ENCODE measurements at regions not wholly inside any gene's neighbourhood (a gene's known extent, or its start where the extent isn't known, plus 50 kb on each side); places are given as distances from the start of the nearest gene placed in this dataset.
"Not testable (repeated sequence)": the region's sequence is repeated elsewhere in the genome, so short reads cannot be mapped to it uniquely, and the experiment has no call there.

DNA sequence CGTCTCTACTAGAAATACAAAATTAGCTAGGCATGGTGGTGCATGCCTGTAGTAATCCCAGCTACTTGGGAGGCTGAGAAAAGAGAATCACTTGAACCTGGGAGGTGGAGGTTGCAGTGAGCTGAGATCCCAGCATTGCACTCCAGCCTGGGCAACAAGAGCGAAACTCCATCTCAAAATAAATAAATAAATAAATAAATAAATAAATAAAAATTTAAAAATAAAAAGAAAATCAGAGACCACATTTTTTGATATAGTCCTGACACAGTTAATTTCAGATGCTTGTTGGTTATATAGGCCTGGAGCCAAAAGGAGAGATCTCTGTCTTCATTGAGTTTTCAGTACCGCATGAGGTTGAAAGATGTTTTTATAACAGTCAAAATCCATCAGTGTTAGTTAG, 388.3 kb downstream of the PRELID2 start:
- DNase-seq: not testable (repeated sequence)

GRCh38 chr5:145446412-145446811, 388.7 kb downstream of the PRELID2 start:
- no peak for DNase-seq

GRCh38 chr5:145445027-145445426, 390.1 kb downstream of the PRELID2 start:
- no peak for DNase-seq

DNA sequence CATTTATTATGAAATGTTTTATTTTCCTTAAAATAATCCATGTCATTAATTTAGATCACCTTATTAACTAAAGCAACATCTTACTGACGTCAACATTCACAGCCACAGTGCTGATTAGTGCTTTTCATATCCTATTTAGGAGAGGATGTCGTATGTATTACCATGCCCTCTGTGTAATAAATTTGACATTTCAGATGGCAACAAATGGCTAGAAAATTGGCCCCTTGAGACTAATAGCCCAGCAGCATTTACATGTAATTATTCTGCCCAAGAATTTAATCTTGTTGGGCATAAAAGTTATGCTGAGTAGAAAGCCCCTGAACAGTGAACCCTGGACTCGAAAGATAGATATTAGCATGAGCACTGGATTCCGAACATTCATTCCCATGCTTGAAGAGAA, 391.2 kb downstream of the PRELID2 start:
- no peak for DNase-seq

DNA sequence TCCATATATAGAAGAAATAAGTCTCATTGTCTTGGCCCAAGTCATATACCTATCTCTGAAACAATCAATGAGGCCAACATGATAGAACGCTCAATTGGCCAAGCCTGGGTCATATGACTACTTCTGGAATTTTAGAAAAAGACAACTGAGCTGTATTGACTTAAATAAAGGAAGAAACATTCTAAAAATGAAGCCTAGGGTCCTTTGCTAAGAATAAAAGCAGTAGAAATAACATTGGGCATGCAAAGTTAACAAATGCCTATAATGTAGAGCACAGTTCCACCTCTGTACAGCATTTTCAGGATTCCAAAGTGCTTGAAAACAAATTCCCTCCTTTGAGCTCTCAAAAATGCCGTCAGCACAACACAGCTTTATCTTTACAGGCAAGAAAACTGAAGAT, 391.8 kb downstream of the PRELID2 start:
- DNase-seq: no peak

- not testable (repeated sequence) for DNase-seq
Observed at GRCh38 chr5:145442661-145443060, 392.5 kb downstream of the PRELID2 start.

DNA sequence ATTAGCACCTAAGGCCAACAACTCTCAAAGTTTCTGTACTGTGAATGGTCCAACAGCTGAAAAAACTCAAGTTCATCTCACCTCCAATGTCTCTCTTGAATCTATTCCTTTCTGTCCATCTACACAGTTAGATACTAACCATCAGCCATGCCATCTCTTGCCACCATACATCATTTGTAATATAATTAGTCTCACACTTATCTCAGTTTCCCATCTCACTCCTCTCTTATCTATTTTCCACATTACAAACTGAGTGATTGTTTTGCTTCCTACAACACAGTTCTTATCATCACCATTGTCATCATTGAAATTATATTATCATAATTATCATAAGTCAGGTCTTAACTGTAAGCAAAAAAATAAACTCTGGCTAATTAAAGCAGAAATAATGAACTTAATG, 393.9 kb downstream of the PRELID2 start:
- DNase-seq: no peak

GRCh38 chr5:145437627-145438026, 397.5 kb downstream of the PRELID2 start:
- no peak for DNase-seq

DNA sequence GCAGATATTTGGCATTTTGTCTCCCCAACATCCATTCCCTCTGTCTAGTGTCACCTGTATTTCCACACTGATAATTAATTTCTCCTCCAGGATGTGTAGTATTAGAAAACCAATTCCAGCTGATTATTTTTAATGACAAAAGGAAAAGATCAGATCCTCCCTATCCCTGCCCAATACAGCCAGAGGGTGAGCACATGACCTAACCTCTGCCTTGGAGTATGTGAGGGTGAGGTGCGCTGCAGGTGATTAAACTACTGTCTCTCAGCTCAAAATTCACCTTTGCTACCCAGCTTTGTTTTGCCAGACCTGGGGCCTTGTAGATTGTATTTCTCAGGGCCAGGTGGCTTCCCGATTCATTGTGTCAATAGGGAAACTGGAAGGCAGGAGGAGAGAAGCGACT, 402.1 kb downstream of the PRELID2 start:
- no peak for DNase-seq

GRCh38 chr5:145429170-145429569, 406.0 kb downstream of the PRELID2 start:
- DNase-seq: no peak

GRCh38 chr5:145408048-145408341, 427.1 kb downstream of the PRELID2 start:
- DNase-seq: no peak

DNA sequence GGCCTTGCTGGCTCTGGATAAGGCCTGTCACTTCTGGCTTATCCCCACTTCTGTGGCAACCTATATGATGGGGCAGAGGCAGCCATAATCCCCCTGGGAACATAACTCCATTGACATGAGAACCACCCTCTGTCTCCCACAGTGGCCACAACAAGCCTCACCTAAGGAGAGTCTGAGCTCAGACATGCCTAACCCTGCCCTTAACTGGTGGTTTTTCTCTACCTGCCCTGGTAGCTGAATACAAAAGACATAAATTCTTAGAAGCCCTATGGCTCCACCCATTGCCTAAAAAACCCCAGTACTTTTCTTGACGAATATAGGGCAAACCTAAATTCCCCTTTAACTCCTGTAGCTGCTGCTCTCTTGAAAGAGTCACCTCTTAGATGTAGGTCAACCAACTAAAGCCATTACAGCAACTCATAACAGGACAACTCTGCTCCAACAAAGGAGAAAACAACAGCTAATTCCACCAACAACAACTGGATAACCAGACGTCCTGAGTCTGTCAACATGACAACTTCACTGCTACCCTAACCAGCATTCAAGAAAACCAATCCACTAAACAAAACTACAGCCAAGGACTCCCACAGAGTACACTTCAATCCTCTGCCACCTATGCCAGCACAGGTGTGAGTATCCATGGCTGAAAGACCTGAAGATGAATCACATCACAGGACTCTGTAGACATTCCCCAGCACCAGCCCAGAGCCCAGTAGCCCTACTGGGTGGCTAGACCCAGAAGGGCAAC, 427.7 kb downstream of the PRELID2 start:
- no peak for DNase-seq

DNA sequence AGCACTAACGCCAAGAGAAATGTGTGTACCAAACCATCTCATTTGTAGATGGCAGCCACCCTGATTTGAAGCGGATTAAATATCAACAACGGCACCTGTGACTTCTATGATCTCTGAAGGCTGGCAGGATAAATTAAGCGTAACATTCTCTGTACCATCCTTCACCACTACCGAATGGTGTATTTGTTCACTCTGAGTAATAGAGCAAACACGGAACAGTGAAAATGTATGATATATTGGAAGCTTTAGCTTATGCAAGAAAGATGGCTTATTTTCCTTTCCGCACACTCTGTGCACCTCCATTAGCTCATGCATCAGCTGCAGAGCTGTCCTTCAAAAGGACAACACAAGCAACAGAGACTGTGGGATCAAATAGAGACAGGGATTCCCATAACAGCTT, 431.1 kb downstream of the PRELID2 start:
- DNase-seq: no peak

DNA sequence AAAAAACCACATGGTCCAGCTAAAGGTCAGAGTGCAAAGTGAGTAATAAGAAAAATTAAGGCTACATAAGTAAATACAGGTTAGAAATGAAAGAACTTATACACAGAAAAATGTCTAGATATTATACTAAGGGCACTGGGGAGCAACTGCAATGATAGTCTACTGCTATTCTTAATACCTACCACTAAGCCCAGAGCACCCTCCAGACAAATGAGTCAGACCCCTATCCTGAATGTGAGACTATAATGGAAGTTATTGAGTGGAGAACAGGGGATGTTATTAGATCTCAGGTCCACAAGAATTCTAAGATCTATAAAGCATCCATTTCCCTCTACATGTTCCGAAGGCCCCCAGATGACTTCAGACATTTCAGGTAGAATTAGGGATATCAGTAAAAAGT, 438.3 kb downstream of the PRELID2 start:
- no peak for DNase-seq

- not testable (repeated sequence) for DNase-seq
Observed at GRCh38 chr5:145395151-145395550, 440.0 kb downstream of the PRELID2 start.

- DNase-seq: no peak
Observed at GRCh38 chr5:145393426-145393825, 441.7 kb downstream of the PRELID2 start.

- DNase-seq: no peak
Observed at GRCh38 chr5:145389047-145389446, 446.1 kb downstream of the PRELID2 start.

DNA sequence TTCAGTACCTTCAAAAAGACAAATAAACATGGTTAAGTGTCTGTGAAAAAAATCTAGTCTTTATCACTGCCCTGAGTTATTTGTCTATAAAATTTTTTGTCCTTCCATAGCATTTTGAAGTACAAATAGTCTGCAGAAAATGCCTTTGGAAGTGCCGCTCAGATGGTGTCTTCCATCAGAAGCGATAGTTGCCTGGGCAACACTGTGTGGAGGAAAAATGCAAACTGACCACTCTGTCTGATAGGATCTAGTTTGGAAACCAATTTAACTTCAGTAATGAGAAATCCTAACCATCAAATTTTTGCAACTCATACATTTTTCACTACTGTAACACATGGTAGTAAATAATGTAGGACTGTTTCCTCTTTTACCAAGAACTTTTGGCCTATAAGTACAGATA, 449.9 kb downstream of the PRELID2 start:
- no peak for DNase-seq

- DNase-seq: no peak
Observed at GRCh38 chr5:145378226-145378625, 456.9 kb downstream of the PRELID2 start.

DNA sequence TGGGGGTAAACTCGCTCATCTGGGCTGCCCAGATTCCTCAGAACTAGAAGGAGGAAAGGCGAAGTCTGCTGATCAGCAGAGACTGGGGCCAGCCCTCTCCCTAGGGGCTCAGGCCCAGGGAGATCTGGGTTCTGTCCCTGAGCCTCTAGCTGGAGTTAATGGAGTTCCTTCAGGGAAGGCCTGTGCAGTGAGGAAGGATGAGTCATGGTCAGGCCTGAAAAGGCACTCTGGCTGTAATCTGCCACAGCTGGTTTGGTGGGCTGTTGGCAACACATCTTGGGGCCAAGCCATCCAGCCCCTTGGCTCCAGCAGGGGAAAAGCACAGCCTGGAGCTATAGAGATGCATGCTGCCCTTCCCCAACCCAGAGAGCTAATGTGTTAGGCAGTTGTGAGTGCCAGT, 459.6 kb downstream of the PRELID2 start:
- DNase-seq: no peak

- no peak for DNase-seq
Observed at GRCh38 chr5:145365464-145365863, 469.7 kb downstream of the PRELID2 start.

GRCh38 chr5:145362266-145362665, 472.9 kb downstream of the PRELID2 start:
- no peak for DNase-seq

DNA sequence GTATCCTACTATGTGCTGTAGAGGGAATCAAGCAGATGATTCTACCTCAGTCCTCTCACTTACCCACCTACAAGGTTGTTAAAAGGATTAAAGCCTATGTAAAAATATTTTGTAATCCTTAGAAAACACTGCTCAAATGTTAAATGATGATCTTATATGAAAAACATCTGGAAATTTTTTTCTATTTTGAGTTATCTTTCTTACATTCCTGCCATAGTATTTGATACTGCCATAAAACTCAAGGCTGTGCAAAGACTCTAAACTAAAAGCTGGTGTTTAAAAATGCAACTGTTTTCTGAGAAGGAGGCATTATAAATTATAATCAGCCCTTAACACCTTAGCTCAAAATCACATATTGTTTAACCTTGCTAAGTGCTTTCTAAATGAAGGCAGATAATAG, 474.2 kb downstream of the PRELID2 start:
- no peak for DNase-seq

DNA sequence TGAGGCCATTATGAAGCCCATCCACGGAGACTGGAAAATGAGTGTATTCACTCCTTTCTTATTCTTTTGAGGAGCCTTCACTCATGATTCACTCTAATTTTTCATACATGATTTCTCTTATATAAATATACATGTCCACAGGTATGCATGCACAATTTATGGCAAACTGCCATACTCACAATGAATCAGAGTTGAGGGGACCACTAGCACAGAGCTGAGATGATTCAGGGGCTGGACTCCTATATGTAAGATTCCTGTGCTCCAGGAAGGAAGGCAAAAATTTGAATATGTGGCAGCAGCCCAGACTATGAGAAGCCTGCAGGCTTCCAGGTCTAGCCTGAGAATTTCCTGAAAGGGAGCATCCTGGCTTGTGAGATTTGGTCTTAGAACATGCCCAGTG, 484.6 kb downstream of the PRELID2 start:
- no peak for DNase-seq

DNA sequence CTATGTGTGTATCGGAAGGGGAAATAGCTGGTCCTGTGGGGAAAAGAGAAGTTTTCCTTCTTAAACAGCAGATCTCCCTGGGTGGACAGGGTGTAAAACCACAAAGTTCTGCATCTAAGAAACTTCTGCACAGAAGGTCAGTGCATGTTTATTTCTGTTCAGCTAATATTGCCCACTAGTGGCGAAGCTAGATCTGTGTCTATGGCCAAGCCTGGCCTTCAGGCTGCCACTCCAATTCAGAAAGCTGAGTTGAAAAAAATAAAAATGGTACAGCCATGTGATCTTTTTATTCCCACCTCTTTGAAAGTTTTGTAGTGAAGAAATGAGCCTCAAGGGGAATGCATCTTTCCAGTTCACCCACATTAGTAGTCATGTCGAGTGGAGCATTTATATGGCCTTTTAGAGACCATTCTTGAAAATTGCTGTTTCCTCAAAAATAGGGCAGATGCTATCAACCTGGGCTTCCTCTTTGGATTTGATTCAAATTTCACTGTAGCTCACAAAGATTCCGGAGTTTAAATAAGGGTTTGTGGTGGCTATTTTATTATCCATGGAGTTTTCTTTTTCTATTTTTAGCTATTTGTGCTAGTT, 488.0 kb downstream of the PRELID2 start:
- DNase-seq: no peak
